Transverse colon (tissue), 4 donors: ENCODE measurements at regions not wholly inside any gene's neighbourhood (a gene's known extent, or its start where the extent isn't known, plus 50 kb on each side); places are given as distances from the start of the nearest gene placed in this dataset.

Experiments
- DNase-seq: peaks from one replicate; pipeline ENCODE4 v3.0.0-alpha.2; 2019
- H3K27ac ChIP-seq, 4 donors: fragments of 200-600 bp; sonication (generic); 2 replicates each; pipeline ENCODE4 v1.5.1; 2016 to 2018; ENCODE audit warnings: inconsistent platforms in 4 of 4
- H3K27me3 ChIP-seq: fragments of 200-600 bp; sonication (generic); 2 replicates; pipeline ENCODE4 v1.5.1; 2017; ENCODE audit warnings: inconsistent platforms
- H3K36me3 ChIP-seq, 4 donors: fragments of 200-600 bp; sonication (generic); 2 replicates each; pipeline ENCODE4 v1.5.1; 2017 to 2019; ENCODE audit warnings: inconsistent platforms in 4 of 4
- H3K4me1 ChIP-seq, 4 donors: fragments of 200-600 bp; sonication (generic); 2 replicates each; pipeline ENCODE4 v1.5.1; 2017 to 2020; ENCODE audit warnings: inconsistent platforms in 4 of 4
- H3K4me3 ChIP-seq, 4 donors: fragments of 200-600 bp; sonication (generic); 1 replicate in 1 of 4; 2 replicates in 3 of 4; pipeline versions ENCODE4 v1.5.1 to v1.6.1; 2017 to 2019; ENCODE audit warnings: inconsistent platforms in 4 of 4
- H3K9me3 ChIP-seq, 2 donors: fragments of 200-600 bp; sonication (generic); 2 replicates each; pipeline ENCODE4 v1.5.1; 2017 to 2019; ENCODE audit warnings: inconsistent platforms in 2 of 2
- CTCF ChIP-seq, 5 experiments: fragments of 200-600 bp in 3 of 5; fragments of 450-650 bp in 2 of 5; sonication (generic) in 3 of 5; IDR thresholded peaks; 1 replicate in 2 of 5; 2 replicates in 3 of 5; pipeline ENCODE4 v1.5.1; 2016 to 2017; ENCODE audit warnings: antibody characterized with exemption in 5 of 5, inconsistent platforms in 3 of 5, mild to moderate bottlenecking in 2 of 5, moderate library complexity in 1 of 5
- EP300 ChIP-seq: sonication (generic); formaldehyde crosslinking; IDR thresholded peaks from one replicate; pipeline ENCODE4 v1.6.1; 2017; ENCODE audit warnings: antibody characterized with exemption, low read depth
- POLR2A ChIP-seq: fragments of 450-650 bp; IDR thresholded peaks from one replicate; pipeline ENCODE4 v1.6.1; 2016; ENCODE audit warnings: antibody characterized with exemption, mild to moderate bottlenecking, moderate library complexity
- POLR2AphosphoS5 ChIP-seq, 3 donors: sonication (generic); formaldehyde crosslinking; IDR thresholded peaks; one replicate each; pipeline ENCODE4 v1.6.1; 2016; ENCODE audit warnings: antibody characterized with exemption in 3 of 3
- WGBS, 2 donors: methylation state at CpG; one replicate each; pipeline ENCODE4 v1.1.5; 2018; ENCODE audit warnings: low coverage in 1 of 2; 5-methylcytosine and 5-hydroxymethylcytosine counted together
- in situ Hi-C, 4 donors: fragments of 200-750 bp; cut with MboI; loops; one replicate each; pipeline versions ENCODE4 v1.15.0 to v1.15.1; 2017; ENCODE audit warnings: low sequenced_read_pairs in 3 of 4, low pct_ligation_motif_present in 1 of 4, low pct_unique_long_range_greater_than_20kb in 1 of 4
- intact Hi-C: fragments of 100-400 bp; cut with DNase I; formaldehyde crosslinking; loops from one replicate; pipeline ENCODE4 v1.15.1; 2023; ENCODE audit warnings: low total_unique reads
- small RNA-seq, 4 donors: library from RNA; depleted of rRNA; stranded (forward); fragments of <200 nt; gene quantifications; one replicate each; pipeline ENCODE3, GENCODE V24; 2016

- no peak overlapping the region for H3K4me3 ChIP-seq
- intact Hi-C loops = no loop called here
- no peaks in the 10 kb centered on the region for H3K27me3 ChIP-seq
- H3K9me3 ChIP-seq = no peaks in the 10 kb centered on the region
- no peaks in the 10 kb centered on the region for H3K4me1 ChIP-seq
- H3K27ac ChIP-seq = no peak overlapping the region
- in situ Hi-C loops = no loop called here
- TF ChIP-seq POLR2A (no peak), EP300 (no peak), CTCF (IDR thresholded peaks at IDR 0.05) (no peak), POLR2AphosphoS5 (IDR thresholded peaks at IDR 0.05) (no peak)
- DNase-seq = no peak
- H3K36me3 ChIP-seq = no peaks in the 10 kb centered on the region
Observed at GRCh38 chr2:216911886-216912285, 52.0 kb upstream of the TNP1 start.

GRCh38 chr2:216911008-216911407, 51.1 kb upstream of the TNP1 start:
- Histone ChIP-seq H3K27me3 (no peaks in the 10 kb centered on the region), H3K9me3 (no peaks in the 10 kb centered on the region), H3K27ac (no peak overlapping the region), H3K4me3 (no peak overlapping the region), H3K4me1 (no peaks in the 10 kb centered on the region), H3K36me3 (no peaks in the 10 kb centered on the region)
- TF ChIP-seq POLR2AphosphoS5 (IDR thresholded peaks at IDR 0.05) = no peak
- TF ChIP-seq EP300 = no peak
- TF ChIP-seq CTCF (IDR thresholded peaks at IDR 0.05) = no peak
- no peak for TF ChIP-seq POLR2A
- no peak for DNase-seq
- intact Hi-C loops = no loop called here
- in situ Hi-C loops = no loop called here
- 79% methylated on average over 3 of the region's 3 CpGs; no CpG with 5 or more reads in 1 of the 2 donors for WGBS, 2 donors

- TF ChIP-seq POLR2AphosphoS5 (IDR thresholded peaks at IDR 0.05) (no peak), CTCF (IDR thresholded peaks at IDR 0.05) (no peak), POLR2A (no peak), EP300 (no peak)
- WGBS, 2 donors = 60% methylated on average over 8 of the region's 8 CpGs; no CpG with 5 or more reads in 1 of the 2 donors
- H3K27ac ChIP-seq = no peak overlapping the region
- no peaks in the 10 kb centered on the region for H3K36me3 ChIP-seq
- in situ Hi-C loops = no loop called here
- no peaks in the 10 kb centered on the region for H3K4me1 ChIP-seq
- no peak overlapping the region for H3K4me3 ChIP-seq
- DNase-seq = no peak
- H3K9me3 ChIP-seq = no peaks in the 10 kb centered on the region
- intact Hi-C loops = no loop called here
- no peaks in the 10 kb centered on the region for H3K27me3 ChIP-seq
Observed at GRCh38 chr2:216909541-216910210, 49.8 kb upstream of the TNP1 start.

Small RNAs in the stretch of these regions (small RNA-seq; reads per million reads assigned to genes)
- gene RF01983 = 0 reads per million in 4 donors
